Fibroblast of lung (primary cell): ENCODE measurements at regions not wholly inside any gene's neighbourhood (a gene's known extent, or its start where the extent isn't known, plus 50 kb on each side); places are given as distances from the start of the nearest gene placed in this dataset.

Experiments used
- DNase-seq, 2 donors: peaks; one replicate each; pipeline versions ENCODE4 v3.0.0 to v3.0.0-alpha.2; 2010; ENCODE audit warnings: low read depth in 2 of 2
- H2AFZ ChIP-seq: 2 replicates; pipeline ENCODE4 v1.5.1; 2012; ENCODE audit warnings: low read length, control low read depth, inconsistent platforms
- H3K27ac ChIP-seq: 2 replicates; pipeline ENCODE4 v1.5.1; 2011; ENCODE audit warnings: low read length, control low read depth; ENCODE audit not compliant: insufficient read depth
- H3K27me3 ChIP-seq: 2 replicates; pipeline ENCODE4 v1.5.1; 2011; ENCODE audit warnings: mild to moderate bottlenecking, low read length; ENCODE audit not compliant: control insufficient read depth, insufficient read depth
- H3K36me3 ChIP-seq: 2 replicates; pipeline ENCODE4 v1.5.1; 2011; ENCODE audit warnings: low read length; ENCODE audit not compliant: control insufficient read depth, insufficient read depth
- H3K4me1 ChIP-seq: 2 replicates; pipeline ENCODE4 v1.5.1; 2011; ENCODE audit warnings: low read length; ENCODE audit not compliant: control insufficient read depth, insufficient read depth; ENCODE audit errors: extremely low read depth
- H3K4me2 ChIP-seq: 2 replicates; pipeline ENCODE4 v1.5.1; 2011; ENCODE audit warnings: low read length, control low read depth; ENCODE audit not compliant: insufficient read depth; ENCODE audit errors: extremely low read depth
- H3K4me3 ChIP-seq, 4 experiments: fragments of 200-600 bp in 1 of 4; sonication (generic) in 1 of 4; replicated peaks in 1 of 4; 2 replicates each; pipeline ENCODE4 v1.5.1; 2011 to 2016; ENCODE audit warnings: low read length in 4 of 4, low read depth in 3 of 4, mild to moderate bottlenecking in 3 of 4, control low read depth in 2 of 4, inconsistent platforms in 1 of 4, mixed read lengths in 1 of 4; ENCODE audit not compliant: insufficient read depth in 1 of 4; ENCODE audit errors: control extremely low read depth in 1 of 4
- H3K79me2 ChIP-seq: 2 replicates; pipeline ENCODE4 v1.5.1; 2012; ENCODE audit warnings: mild to moderate bottlenecking, low read length, inconsistent platforms; ENCODE audit not compliant: control insufficient read depth, insufficient read depth
- H3K9ac ChIP-seq: 2 replicates; pipeline ENCODE4 v1.5.1; 2011; ENCODE audit warnings: mild to moderate bottlenecking, low read length, control low read depth; ENCODE audit not compliant: insufficient read depth
- H3K9me3 ChIP-seq: 2 replicates; pipeline ENCODE4 v1.5.1; 2012; ENCODE audit warnings: low read depth, low read length; ENCODE audit not compliant: control insufficient read depth, insufficient read depth
- H4K20me1 ChIP-seq: 2 replicates; pipeline ENCODE4 v1.5.1; 2011; ENCODE audit warnings: low read length; ENCODE audit not compliant: control insufficient read depth, insufficient read depth; ENCODE audit errors: extremely low read depth
- EZH2 ChIP-seq: IDR thresholded peaks from 2 replicates; pipeline ENCODE4 v1.5.1; 2012; ENCODE audit warnings: low read length, control low read depth, mild to moderate bottlenecking; ENCODE audit errors: missing control alignments
- TF ChIP-seq, protein P1 (sequence below), 2 donors: IDR thresholded peaks in 1 of 2; conservative IDR thresholded peaks in 1 of 2; 1 replicate in 1 of 2; 2 replicates in 1 of 2; pipeline ENCODE4 v1.5.1; 2011 to 2012; ENCODE audit warnings: low read length in 2 of 2, control low read depth in 1 of 2, inconsistent platforms in 1 of 2, low read depth in 1 of 2, mild to moderate bottlenecking in 1 of 2

- no peak for TF ChIP-seq EZH2
- TF ChIP-seq, protein P1, sequence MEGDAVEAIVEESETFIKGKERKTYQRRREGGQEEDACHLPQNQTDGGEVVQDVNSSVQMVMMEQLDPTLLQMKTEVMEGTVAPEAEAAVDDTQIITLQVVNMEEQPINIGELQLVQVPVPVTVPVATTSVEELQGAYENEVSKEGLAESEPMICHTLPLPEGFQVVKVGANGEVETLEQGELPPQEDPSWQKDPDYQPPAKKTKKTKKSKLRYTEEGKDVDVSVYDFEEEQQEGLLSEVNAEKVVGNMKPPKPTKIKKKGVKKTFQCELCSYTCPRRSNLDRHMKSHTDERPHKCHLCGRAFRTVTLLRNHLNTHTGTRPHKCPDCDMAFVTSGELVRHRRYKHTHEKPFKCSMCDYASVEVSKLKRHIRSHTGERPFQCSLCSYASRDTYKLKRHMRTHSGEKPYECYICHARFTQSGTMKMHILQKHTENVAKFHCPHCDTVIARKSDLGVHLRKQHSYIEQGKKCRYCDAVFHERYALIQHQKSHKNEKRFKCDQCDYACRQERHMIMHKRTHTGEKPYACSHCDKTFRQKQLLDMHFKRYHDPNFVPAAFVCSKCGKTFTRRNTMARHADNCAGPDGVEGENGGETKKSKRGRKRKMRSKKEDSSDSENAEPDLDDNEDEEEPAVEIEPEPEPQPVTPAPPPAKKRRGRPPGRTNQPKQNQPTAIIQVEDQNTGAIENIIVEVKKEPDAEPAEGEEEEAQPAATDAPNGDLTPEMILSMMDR (conservative IDR thresholded peaks at IDR 0.05 in 1 of 2, IDR thresholded peaks at IDR 0.05 in 1 of 2; ENCODE audit: low read depth in 1 of 2, low read length in 2 of 2) = no peak
- no peaks in the 10 kb centered on the region for H3K79me2 ChIP-seq
- no peak overlapping the region for H3K27ac ChIP-seq
- H3K4me1 ChIP-seq = no peaks in the 10 kb centered on the region
- H2AFZ ChIP-seq = no peak overlapping the region
- no peak for DNase-seq
- no peaks in the 10 kb centered on the region for H3K9me3 ChIP-seq
- no peaks in the 10 kb centered on the region for H3K27me3 ChIP-seq
- H3K36me3 ChIP-seq = no peaks in the 10 kb centered on the region
- H3K4me3 ChIP-seq = no peak overlapping the region
- H4K20me1 ChIP-seq = no peaks in the 10 kb centered on the region
- no peak overlapping the region for H3K9ac ChIP-seq
- no peak overlapping the region for H3K4me2 ChIP-seq
These were observed 361.5 kb upstream of the HS3ST1 start for GRCh38 chr4:11790230-11790629.

DNA sequence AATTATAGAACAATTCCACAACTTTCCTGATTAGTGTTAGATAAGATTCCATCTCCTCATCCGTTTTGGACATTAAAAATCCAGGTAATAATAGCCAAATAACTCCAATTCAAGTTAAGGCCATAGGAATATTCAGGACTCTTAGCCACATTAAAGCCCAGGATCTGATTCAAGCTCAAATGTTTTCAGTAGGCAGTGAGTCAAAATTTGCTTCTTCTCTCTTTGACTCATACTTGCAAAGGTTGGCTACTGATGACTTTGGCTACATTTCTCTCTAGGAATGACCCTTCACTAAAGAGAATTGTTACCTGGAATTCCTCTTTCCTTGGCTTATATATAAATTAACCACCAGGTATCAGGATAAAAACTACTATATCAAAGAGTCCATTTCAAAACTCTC, 354.9 kb upstream of the HS3ST1 start:
- H3K4me2 ChIP-seq = no peak overlapping the region
- no peaks in the 10 kb centered on the region for H3K9me3 ChIP-seq
- H2AFZ ChIP-seq = no peak overlapping the region
- H3K4me3 ChIP-seq = no peak overlapping the region
- H3K36me3 ChIP-seq = no peaks in the 10 kb centered on the region
- H4K20me1 ChIP-seq = no peaks in the 10 kb centered on the region
- no peak for DNase-seq
- H3K79me2 ChIP-seq = no peaks in the 10 kb centered on the region
- H3K27ac ChIP-seq = no peak overlapping the region
- H3K4me1 ChIP-seq = no peaks in the 10 kb centered on the region
- H3K27me3 ChIP-seq = no peaks in the 10 kb centered on the region
- H3K9ac ChIP-seq = no peak overlapping the region
- TF ChIP-seq EZH2 = no peak
- TF ChIP-seq, protein P1 (conservative IDR thresholded peaks at IDR 0.05 in 1 of 2, IDR thresholded peaks at IDR 0.05 in 1 of 2; ENCODE audit: low read depth in 1 of 2, low read length in 2 of 2) = no peak

GRCh38 chr4:11782859-11783258, 354.2 kb upstream of the HS3ST1 start:
- TF ChIP-seq EZH2 = no peak
- TF ChIP-seq, protein P1 (conservative IDR thresholded peaks at IDR 0.05 in 1 of 2, IDR thresholded peaks at IDR 0.05 in 1 of 2; ENCODE audit: low read depth in 1 of 2, low read length in 2 of 2) = no peak
- no peaks in the 10 kb centered on the region for H3K4me1 ChIP-seq
- DNase-seq = no peak

More at GRCh38 chr4:11782859-11783258, 354.2 kb upstream of the HS3ST1 start:
- H2AFZ ChIP-seq = no peak overlapping the region
- H4K20me1 ChIP-seq = no peaks in the 10 kb centered on the region
- H3K27me3 ChIP-seq = no peaks in the 10 kb centered on the region
- H3K27ac ChIP-seq = no peak overlapping the region
- no peaks in the 10 kb centered on the region for H3K79me2 ChIP-seq
- no peak overlapping the region for H3K4me2 ChIP-seq
- H3K9ac ChIP-seq = no peak overlapping the region
- no peak overlapping the region for H3K4me3 ChIP-seq
- no peaks in the 10 kb centered on the region for H3K9me3 ChIP-seq
- H3K36me3 ChIP-seq = no peaks in the 10 kb centered on the region
